PC-9 (cell line): ENCODE measurements at regions not wholly inside any gene's neighbourhood (a gene's known extent, or its start where the extent isn't known, plus 50 kb on each side); places are given as distances from the start of the nearest gene placed in this dataset.

ENCODE experiments used
- CTCF ChIP-seq: fragments of 200-600 bp; sonication (generic); conservative IDR thresholded peaks from 2 replicates; pipeline ENCODE4 v1.6.1; 2017; ENCODE audit warnings: mixed run types, antibody characterized with exemption, mild to moderate bottlenecking, moderate library complexity
- EZH2 ChIP-seq: fragments of 200-600 bp; sonication (generic); IDR thresholded peaks from 2 replicates; pipeline ENCODE4 v1.8.0; 2017; ENCODE audit warnings: antibody characterized with exemption, low read depth

DNA sequence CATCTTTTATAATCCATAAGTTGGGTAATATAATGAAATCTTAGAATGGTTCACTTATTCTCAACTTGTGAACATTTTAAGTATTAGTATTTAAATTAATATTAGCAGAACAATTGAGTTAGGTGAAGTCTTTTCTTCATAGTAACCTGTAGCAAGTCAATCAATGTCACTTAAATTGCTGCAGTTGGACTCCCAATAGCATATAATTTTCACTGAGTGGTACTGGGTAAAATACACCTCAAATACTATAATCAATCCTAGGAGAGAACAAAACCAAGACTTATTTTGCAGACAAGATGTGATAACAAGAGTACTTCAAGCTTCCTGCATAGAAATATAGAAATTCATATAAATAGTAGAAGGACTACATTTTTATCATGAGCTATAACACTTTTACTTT, 677.9 kb upstream of the LRRN3 start:
- no peak for TF ChIP-seq CTCF
- TF ChIP-seq EZH2: no peak
